ENCODE measurements at regions not wholly inside any gene's neighbourhood (a gene's known extent, or its start where the extent isn't known, plus 50 kb on each side); places are given as distances from the start of the nearest gene placed in this dataset.

GRCh38 chr5:63111891-63112290 is 533.3 kb downstream of the LRRC70 start:
- TF ChIP-seq CTCF (IDR thresholded peaks at IDR 0.05 in 4 of 5, conservative IDR thresholded peaks at IDR 0.05 in 1 of 5) (no peak), POLR2A (IDR thresholded peaks at IDR 0.05) (no peak)
